Esophagus squamous epithelium (tissue), 4 donors: ENCODE measurements at regions not wholly inside any gene's neighbourhood (a gene's known extent, or its start where the extent isn't known, plus 50 kb on each side); places are given as distances from the start of the nearest gene placed in this dataset.

ENCODE experiments used
- CTCF ChIP-seq, 6 experiments: fragments of 450-650 bp in 4 of 6; fragments of 200-600 bp in 2 of 6; sonication (generic) in 2 of 6; IDR thresholded peaks; one replicate each; pipeline ENCODE4 v1.5.1; 2016 to 2019; ENCODE audit warnings: antibody characterized with exemption in 6 of 6, mild to moderate bottlenecking in 4 of 6, moderate library complexity in 4 of 6
- POLR2A ChIP-seq, 4 donors: fragments of 450-650 bp; IDR thresholded peaks; one replicate each; pipeline ENCODE4 v1.6.1; 2017; ENCODE audit warnings: antibody characterized with exemption in 4 of 4, mild to moderate bottlenecking in 4 of 4, moderate library complexity in 3 of 4

- TF ChIP-seq CTCF (IDR thresholded peaks at IDR 0.05): no peak
- no peak for TF ChIP-seq POLR2A (IDR thresholded peaks at IDR 0.05)
Observed at GRCh38 chr1:117290890-117291289, 76.4 kb upstream of the MAN1A2 start.
